ENCODE measurements at regions not wholly inside any gene's neighbourhood (a gene's known extent, or its start where the extent isn't known, plus 50 kb on each side); places are given as distances from the start of the nearest gene placed in this dataset.
"Not testable (repeated sequence)": the region's sequence is repeated elsewhere in the genome, so short reads cannot be mapped to it uniquely, and the experiment has no call there.

DNA sequence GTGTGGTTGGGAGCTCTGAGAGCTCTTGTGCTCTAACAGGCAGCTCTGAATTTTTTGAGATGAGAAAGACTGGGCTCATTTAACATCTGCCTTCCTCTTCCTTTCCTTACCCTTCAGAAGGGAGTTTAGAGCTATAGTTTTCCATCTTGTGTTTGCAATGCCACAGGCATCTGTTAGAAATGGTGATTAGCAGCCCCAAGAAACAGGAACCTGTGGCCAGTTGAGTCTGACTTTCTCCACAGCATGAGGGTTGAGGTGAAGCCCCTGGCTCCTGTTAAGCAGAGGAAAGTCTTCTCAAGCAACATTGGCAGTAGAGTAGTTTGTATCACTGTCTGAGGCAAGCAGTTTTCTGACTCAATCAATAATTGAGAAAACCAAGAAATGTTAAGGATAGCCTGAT, 577.4 kb downstream of the ZEB2 start:
- DNase-seq, result no peak

DNA sequence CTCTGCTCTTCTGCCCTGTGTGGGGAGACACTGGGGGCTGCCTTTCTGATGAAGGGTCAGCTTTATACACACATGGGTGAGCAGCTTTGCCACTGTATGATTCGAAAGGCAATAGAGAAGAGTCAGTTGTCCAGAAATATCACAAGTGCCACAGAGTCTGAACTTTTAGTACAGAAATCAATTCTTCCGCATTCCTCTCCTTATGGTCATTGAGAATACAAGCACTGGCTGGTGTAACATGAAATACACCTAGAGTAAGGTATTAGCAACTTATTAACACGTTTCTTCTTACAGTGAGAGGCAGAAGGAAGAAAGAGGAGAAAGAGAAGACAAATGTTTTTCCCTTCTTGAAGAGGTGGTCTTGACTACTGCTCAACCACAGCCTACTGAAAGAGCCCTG, 579.2 kb downstream of the ZEB2 start:
- DNase-seq, result no peak

DNA sequence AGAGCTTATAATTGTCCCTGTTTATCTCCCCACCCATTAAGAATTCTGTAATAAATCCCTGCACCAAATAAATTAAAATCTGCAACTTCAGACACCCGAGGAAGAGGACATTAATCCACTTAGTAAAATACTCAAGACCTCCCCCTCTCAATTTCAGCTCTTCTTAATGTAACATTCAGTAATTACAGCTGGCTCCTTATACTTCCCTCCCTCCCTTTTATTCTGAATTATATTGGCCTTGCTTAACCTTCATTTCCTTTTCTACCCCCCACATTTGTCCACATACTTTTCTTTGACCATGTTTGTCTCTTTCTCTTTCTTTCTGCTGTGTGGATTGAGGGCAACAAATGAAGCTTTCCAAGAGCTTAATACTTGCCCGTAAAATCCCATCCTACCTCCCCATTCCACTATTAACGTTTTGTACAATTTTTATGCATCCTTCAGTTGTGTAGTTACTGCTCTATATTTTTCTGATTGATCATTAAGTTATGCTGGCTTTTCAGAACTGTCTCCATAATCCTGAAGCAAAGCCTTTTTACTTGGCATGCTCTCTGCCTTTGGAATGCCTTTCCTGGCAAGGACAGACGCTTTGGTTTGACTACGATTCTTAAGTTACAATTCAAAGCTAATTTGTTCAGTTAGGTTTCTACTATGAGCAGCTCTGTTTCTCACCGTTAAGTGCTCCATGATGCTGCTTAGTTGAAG, 580.1 kb downstream of the ZEB2 start:
- DNase-seq, result no peak

DNA sequence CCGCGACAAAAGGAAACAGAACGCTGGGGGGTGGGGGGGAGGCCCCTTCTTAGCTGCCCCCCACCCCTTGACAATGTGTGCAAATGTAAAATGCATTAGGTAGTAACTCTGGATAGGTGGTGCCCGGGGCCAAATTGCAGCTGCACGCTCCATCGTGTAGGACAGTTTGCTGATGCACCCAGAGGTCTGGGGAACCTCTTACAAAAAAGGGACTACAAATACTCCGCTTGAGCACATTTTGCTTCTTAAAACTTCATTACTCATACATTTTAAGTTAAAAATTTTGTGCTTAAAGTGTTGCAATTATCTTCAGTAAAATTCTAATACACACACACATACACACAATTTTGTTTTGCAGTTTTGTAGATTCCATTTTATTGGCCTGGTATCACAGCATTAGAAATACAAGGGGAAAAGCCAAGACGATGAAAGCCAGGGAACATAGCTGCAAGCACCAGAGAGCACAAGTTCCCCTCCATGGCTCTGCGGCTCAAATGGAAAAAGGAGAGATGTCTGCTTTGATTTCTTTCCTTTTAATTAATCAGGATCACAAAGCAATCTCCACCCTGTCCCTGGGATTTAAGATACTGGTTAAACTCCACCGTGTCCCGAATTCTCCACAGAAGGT, 582.1 kb downstream of the ZEB2 start:
- DNase-seq, result no peak

DNA sequence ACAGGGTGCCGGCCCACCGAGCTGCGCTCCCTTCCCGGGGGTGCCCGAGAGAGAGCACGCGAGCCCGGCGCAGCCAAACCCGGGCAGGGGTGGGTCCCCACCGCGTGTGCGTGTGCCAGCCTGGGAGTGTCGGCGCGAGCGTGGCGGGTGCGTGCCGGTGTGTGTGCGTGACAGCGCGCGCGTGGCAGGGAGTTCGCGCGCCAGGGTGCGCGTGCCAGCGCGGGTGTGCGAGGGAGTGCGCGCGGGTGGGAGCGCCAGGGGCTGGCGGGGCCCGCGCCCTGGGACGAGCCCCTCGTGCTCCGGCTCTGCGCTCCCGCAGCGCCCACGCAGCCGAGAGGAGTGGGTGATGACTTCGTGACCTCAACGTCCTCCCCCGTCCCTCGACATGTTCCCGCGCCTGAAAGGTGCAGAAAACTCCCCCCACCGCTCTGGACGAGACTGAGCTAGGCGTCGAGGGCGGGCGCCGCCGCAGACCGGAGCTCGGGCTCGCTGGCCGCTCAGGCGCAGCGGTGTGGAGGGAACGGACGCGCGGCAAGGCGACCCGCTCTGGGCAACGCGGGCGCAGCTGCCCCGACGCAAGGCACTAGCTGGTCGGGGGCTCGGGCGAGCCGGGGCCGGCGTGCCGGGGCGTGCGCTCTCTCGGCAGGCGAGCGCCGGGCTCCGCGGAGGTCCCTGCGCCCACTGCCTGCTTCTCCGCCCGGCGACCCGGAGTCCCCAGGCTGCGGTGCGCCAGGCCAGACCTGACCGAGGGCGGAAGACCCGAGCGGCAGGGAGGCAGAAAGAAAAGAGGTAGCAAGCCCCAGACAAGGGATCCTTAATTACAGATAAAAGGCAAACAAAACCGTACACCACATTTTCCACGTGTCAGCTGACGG, 582.8 kb downstream of the ZEB2 start:
- no peak for DNase-seq

DNA sequence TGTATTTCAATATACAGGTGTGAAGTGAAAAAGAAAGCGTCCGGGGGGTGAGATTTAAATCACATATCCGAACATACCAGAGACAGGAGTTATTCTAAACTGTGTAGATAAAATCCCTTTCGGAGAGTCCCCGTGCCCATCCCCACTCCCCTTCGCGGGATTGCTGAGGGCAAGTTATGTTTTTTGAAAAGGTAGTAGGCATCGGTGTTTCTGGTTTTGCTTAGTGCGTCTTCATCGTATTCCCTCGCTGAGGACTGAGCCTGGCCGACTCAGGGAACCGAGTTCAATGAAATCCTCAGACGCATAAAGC, 583.4 kb downstream of the ZEB2 start:
- no peak for DNase-seq

DNA sequence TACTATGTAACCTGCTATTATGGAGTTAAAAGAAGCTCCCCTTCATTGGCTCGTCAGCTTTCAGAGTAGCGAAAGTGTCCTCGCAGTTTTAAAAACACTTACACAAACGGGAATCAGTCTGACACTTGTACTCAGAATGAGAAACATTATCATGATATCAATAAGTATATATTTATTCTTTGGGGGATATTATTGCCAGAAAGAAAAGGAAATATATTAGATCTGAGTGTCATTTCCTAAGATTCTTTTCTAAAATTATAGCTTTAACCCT, 584.5 kb downstream of the ZEB2 start:
- no peak for DNase-seq

DNA sequence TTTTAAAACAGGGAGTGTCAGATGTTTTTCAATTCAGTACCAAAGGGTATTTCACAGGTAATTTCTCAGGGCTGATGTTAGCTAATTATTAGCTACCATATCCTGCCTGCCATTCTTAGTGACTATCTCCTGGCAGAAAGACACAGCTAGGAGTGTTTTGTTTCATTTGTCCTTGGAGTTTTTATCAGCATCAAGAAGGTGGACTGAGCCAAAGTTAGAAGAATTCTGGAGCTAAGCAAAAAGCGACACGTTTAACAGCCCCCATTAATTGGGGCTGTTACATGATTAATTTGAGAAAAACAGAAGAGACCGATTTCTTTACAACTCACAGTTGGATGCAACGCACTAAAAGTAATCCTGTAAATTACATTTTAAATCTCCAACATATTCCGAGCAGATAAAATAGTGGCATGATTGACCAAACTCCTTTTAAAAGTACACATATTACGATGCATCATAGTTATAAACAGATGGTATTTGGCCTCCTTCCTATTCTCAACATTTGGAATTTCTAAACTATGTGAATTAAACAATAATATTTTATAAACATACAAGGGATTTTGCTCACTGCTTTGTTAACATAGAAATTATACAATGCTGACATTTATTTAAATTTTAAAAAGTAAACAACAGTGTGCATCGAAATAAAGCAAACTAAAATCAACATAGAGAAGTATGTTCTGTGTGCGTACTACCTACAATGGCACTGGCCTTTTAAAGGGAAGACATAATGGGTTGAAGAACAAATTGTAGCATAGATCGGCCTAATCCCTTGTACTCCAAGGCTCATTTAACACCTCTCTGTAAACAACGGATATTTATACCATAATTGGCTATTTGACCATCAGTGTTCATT, 585.1 kb downstream of the ZEB2 start:
- DNase-seq, result no peak

DNA sequence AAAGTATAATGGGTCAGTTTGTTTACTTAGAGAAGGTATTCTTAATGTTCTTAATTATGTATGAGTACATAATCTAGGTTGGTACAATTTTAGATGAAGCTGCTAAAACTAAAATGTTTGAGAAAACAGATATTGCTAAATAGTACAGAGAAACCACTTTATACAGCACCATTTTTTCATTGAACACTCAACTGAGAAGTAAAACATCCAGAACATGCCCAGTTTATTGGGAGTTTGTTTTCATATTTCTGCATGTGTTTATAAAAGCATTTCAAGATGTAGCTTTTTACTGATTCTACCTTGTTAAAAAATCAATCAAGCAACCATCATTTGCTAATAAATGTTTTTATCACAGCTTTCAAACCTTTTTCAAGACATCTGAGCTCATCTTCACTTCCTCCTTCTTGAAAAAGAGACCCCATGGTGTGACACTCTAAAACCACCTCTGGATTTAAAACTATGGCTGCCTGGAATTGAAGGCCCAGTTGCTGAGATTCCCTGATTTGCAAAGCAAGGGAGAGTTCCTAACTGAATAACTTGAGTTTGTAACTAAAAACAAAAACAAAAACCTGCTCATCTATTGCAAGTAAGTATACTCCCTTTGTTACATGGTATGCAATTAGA, 585.9 kb downstream of the ZEB2 start:
- no peak for DNase-seq

DNA sequence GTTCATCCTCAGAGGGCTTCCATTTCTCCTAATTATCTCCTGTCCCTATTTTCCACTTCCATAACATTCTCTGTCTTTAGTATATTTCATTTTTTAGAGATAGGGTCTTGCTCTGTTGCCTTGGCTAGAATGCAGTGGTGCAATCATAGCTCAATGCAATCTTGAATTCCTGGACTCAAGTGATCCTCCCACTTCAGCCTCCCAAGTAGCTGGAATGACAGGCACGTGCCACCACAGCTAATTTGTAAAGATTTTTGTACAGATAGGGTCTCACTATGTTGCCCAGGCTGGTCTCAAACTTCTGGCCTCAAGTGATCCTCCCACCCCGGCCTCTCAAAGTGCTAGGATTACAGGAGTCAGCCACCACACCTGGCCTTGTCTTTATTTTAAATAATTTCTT, 589.0 kb downstream of the ZEB2 start:
- no peak for DNase-seq

DNA sequence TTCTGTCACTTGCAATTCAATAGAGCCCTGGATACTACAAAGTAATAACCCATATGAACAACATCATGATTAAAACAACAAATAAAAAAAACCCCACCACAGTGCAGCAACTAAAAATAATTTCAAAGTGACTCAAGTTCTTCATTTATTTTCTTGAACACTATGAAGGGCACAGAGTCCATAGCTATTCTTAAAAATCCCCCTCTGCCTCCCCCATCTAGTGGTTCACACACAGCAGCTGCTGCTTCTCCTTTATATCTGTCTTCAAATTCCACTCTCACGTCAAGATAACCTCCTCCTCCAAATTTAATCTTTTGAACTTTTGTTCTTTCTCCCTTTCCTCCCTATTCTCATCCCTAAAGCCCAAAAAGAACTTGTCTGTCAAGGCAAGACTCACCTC, 591.3 kb downstream of the ZEB2 start:
- no peak for DNase-seq

DNA sequence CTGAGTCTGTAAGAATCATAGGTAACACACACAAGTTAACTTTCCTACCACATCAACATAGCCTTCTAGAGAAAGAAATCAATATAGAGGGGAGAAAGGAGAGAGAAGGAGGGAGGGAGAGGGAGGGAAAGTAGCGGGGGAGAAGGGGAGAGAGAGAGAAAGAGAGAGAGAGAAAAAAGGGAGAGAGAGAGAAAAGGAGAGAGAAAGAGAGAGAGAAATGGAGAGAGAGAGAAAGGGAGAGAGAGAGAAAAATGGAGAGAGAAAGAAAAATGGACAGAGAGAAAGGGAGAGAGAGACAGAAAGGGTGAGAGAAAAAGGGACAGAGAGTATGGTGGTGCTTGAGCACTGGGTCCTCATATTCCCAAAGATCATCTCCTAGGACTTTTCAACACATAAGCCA, 591.7 kb downstream of the ZEB2 start:
- DNase-seq, result no peak

DNA sequence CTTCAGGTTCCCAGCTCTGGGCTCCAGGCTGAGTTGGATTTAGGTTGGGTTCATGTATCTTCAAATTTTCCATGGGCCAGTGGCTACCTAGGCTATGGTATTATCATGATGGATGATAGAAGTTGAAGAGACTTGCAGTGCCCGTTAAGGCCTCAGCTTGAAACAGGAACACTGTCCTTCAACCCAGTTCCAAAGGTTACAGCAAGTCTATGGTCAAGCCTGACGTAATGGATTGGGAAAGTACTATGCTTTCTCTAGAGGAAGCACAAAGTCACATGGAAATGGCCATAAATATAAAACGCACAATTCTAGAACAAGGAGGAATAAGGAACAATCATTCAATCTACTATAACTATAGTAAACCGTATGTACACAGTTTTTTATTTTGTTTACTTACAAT, 593.2 kb downstream of the ZEB2 start:
- DNase-seq, result no peak

DNA sequence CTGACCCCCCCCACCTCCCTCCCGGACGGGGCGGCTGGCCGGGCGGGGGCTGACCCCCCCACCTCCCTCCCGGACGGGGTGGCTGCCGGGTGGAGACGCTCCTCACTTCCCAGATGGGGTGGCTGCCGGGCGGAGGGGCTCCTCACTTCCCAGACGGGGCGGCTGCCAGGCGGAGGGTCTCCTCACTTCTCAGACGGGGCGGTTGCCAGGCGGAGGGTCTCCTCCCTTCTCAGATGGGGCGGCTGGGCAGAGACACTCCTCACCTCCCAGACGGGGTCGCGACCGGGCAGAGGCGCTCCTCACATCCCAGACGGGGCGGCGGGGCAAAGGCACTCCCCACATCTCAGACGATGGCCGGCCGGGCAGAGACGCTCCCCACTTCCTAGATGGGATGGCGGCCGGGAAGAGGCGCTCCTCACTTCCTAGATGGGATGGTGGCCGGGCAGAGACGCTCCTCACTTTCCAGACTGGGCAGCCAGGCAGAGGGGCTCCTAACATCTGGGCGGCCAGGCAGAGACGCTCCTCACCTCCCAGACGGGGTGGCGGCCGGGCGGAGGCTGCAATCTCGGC, 597.6 kb downstream of the ZEB2 start:
- DNase-seq, result not testable (repeated sequence)

DNA sequence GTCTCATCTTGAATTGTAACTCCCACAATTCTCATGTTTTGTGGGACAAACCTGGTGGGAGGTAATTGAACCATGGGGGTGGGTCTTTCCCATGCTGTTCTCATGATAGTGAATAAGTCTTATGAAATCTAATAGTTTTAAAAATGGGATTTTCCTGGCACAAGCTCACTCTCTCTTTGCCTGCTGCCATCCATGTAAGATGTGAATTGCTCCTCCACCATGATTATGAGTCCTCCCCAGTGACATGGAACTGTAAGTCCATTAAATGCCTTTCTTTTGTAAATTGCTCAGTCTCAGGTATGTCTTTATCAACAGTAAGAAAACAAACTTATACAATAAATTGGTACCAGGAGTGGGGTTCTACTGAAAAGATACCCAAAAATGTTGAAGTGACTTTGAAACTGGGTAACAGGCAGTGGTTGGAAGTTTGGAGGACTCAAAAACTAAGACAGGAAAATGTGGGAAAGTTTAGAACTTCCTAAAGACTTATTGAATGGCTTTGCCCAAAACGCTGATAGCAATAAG, 601.4 kb downstream of the ZEB2 start:
- DNase-seq, result no peak

DNA sequence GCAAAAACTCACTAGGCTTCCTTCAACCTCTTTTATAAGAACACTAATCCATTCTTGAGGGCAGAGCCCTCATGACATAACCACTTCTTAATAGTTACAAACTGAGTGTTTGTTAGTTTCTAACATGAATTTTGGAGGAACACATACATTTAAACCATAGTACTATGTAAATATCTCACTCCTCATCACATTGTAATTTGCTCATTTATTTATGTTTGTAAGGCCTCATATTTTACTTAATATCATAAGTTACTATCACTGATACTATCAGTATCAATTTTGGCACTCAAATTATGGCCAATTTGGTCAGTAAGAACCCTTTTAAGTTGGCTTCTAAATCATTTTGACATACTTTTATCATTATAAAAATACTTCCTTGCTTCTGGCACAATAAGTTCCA, 603.1 kb downstream of the ZEB2 start:
- no peak for DNase-seq

DNA sequence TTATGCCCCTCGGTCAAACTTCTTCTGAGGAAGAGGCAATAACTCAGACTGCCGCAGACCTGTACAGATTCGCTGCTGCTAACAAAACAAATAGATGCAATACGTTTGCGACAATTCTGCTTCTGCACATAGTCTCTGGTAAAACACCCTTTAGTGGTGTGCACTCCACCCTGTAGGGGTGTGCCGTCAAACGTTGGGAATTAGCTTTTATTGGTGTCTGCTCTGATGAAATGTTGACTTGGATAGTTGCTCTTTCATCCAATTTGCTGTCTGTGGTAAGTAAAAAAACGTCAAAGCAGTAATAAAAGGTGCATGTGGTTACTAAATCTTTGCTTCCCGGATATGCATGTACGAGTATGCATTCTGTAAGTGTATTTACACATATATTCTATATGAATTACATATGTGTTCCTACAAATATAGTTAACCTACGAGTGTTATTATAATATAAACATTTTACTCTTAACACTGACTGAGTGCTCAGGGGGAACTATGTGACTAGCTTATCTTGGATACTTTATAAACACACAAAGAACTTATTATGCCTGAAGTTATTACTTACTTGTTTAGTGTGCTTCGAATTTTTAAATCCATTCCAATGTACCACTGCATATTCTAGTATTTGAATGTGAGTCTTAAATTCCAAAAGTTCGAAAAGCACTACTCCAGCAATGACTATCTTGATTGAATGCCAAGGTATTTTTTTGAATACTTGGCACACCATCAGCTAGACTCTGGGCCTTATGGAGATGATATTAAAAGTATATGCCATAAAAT, 610.2 kb downstream of the ZEB2 start:
- DNase-seq, result no peak

DNA sequence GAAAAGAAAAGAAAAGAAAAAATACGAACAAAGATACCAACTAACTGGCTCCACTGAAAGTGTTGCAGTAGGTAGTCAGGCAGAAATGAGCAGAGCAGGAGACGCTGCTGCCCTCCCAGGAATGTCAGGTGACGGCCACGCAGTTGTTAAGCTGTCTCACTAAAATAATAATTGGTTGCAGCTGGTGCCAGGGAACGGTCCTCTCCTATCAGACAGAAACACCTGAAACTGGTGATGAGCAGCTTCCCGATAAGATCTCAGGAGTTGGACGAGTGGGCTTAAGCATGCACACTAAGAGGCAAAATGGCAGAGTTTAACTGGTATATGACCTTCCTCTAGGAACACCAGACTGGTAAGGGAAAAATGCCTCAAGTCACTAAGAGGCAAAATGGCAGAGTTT, 611.1 kb downstream of the ZEB2 start:
- DNase-seq, result no peak

DNA sequence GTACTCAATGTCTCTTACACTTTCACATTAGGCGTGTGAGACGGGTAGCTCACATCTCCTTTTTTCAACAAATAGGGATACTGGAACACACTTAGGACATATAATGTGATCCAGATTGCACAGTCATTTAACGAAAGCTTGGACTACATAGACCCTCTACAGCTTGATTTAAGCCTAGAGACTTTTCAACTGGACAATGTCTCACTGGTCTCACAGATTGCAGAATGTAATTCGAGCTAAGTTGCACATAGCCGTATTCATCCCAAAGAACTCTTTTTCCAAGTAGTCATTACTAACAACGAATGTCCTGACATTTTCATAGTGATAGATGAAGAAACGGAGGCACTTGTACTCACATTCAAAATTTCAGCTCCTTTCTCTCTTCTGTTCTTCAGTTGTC, 612.1 kb downstream of the ZEB2 start:
- DNase-seq, result no peak

DNA sequence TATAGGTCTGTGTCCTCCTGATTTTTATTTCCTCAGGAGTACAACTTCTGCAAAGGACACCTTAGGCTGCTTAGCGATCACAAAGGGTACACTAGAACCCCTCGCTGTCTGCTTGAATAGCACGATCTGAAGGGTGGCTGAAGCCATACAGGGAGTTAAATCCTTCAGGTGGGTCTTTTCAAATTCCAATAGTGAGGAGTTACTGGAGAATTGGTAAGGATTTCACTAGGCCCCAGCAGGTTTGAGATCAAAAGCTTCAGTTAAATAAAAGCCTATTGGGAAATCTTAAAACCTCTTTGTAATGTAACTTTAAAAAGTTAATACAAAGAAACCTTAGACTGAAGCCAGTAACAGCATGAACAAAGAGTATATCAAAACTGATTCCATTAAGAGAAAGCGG, 613.1 kb downstream of the ZEB2 start:
- no peak for DNase-seq

DNA sequence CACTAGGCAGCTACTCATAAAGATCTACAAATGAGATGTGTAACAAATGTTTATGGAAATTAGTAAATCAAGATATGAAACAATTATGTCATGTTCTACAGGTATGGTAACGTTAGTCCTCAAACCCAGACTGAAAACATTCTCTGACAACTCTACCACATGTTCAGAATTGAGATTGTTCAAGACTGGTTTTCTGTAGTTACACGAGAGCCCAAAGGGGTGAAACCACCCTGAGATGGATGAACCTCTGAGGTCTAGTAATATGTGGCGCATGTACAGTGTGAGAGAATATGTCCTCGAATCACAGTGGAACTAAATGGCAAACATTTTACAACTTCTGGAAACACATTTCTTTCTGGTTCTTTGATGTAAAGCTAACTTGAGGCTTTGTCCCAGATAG, 614.3 kb downstream of the ZEB2 start:
- no peak for DNase-seq
